Activated CD4-positive, alpha-beta T cell treated with anti-CD3 and anti-CD28 coated beads, Interleukin-10, Interleukin-2, amounts not matched to agents 100 ng/mL and 50 ng/mL, durations not matched to agents 16 hours and 8 hours (primary cell): ENCODE measurements at regions not wholly inside any gene's neighbourhood (a gene's known extent, or its start where the extent isn't known, plus 50 kb on each side); places are given as distances from the start of the nearest gene placed in this dataset.

Source experiments
- DNase-seq: peaks from one replicate; pipeline ENCODE4 v3.0.0-alpha.2; 2020

GRCh38 chr12:67370979-67371378, 101.8 kb downstream of the CAND1 start:
- DNase-seq = peak; percentile 6

- no peak for DNase-seq
These were observed 107.9 kb downstream of the CAND1 start for GRCh38 chr12:67377021-67377420.

- no peak for DNase-seq
These were observed 108.4 kb downstream of the CAND1 start for GRCh38 chr12:67377541-67377940.

GRCh38 chr12:67382241-67382871, 113.2 kb downstream of the CAND1 start:
- DNase-seq = peak; percentile 2

GRCh38 chr12:67386869-67387565, 117.9 kb downstream of the CAND1 start:
- DNase-seq = no peak

- DNase-seq = no peak
These were observed 119.4 kb downstream of the CAND1 start for GRCh38 chr12:67388331-67389138.

- no peak for DNase-seq
These were observed 121.1 kb downstream of the CAND1 start for GRCh38 chr12:67390273-67390672.

GRCh38 chr12:67391034-67391433, 121.9 kb downstream of the CAND1 start:
- DNase-seq = no peak

GRCh38 chr12:67391656-67392055, 122.5 kb downstream of the CAND1 start:
- DNase-seq = no peak

GRCh38 chr12:67394550-67394949, 125.4 kb downstream of the CAND1 start:
- DNase-seq = no peak

GRCh38 chr12:67400742-67401141, 131.6 kb downstream of the CAND1 start:
- DNase-seq = no peak

- DNase-seq = no peak
These were observed 141.1 kb downstream of the CAND1 start for GRCh38 chr12:67410246-67410645.

- no peak for DNase-seq
These were observed 141.5 kb downstream of the CAND1 start for GRCh38 chr12:67410667-67411067.

- DNase-seq = no peak
These were observed 142.4 kb downstream of the CAND1 start for GRCh38 chr12:67411562-67411961.

- DNase-seq = no peak
These were observed 144.4 kb downstream of the CAND1 start for GRCh38 chr12:67413577-67413976.

- DNase-seq = no peak
These were observed 145.0 kb downstream of the CAND1 start for GRCh38 chr12:67414011-67414715.

GRCh38 chr12:67415473-67415872, 146.3 kb downstream of the CAND1 start:
- DNase-seq = no peak

- no peak for DNase-seq
These were observed 150.7 kb downstream of the CAND1 start for GRCh38 chr12:67419810-67420209.

- DNase-seq = no peak
These were observed 151.3 kb downstream of the CAND1 start for GRCh38 chr12:67420506-67420905.

GRCh38 chr12:67422081-67422480, 152.9 kb downstream of the CAND1 start:
- no peak for DNase-seq

- no peak for DNase-seq
These were observed 155.6 kb downstream of the CAND1 start for GRCh38 chr12:67424784-67425183.

- no peak for DNase-seq
These were observed 156.2 kb downstream of the CAND1 start for GRCh38 chr12:67425394-67425793.

GRCh38 chr12:67426067-67426466, 156.9 kb downstream of the CAND1 start:
- DNase-seq = no peak
